Inflammatory macrophage treated with lipopolysaccharide for 4 hours (primary cell): ENCODE measurements at regions not wholly inside any gene's neighbourhood (a gene's known extent, or its start where the extent isn't known, plus 50 kb on each side); places are given as distances from the start of the nearest gene placed in this dataset.

ENCODE experiments used
- DNase-seq: peaks from one replicate; pipeline ENCODE4 v3.0.0-alpha.2; 2020

GRCh38 chr5:93313672-93314071 is 267.3 kb downstream of the NR2F1-AS1 start:
- DNase-seq, result no peak

GRCh38 chr5:93311881-93312280 is 269.1 kb downstream of the NR2F1-AS1 start:
- DNase-seq, result no peak

GRCh38 chr5:93307557-93307956 is 273.5 kb downstream of the NR2F1-AS1 start:
- no peak for DNase-seq

GRCh38 chr5:93305984-93306383 is 275.0 kb downstream of the NR2F1-AS1 start:
- DNase-seq, result no peak

- no peak for DNase-seq
These were observed 276.4 kb downstream of the NR2F1-AS1 start for GRCh38 chr5:93304456-93305250.

- DNase-seq, result no peak
These were observed 277.7 kb downstream of the NR2F1-AS1 start for GRCh38 chr5:93303291-93303691.

- no peak for DNase-seq
These were observed 278.3 kb downstream of the NR2F1-AS1 start for GRCh38 chr5:93302711-93303110.

- DNase-seq, result no peak
These were observed 280.1 kb downstream of the NR2F1-AS1 start for GRCh38 chr5:93300945-93301344.

GRCh38 chr5:93300309-93300923 is 280.6 kb downstream of the NR2F1-AS1 start:
- DNase-seq, result no peak

GRCh38 chr5:93299681-93300308 is 281.2 kb downstream of the NR2F1-AS1 start:
- no peak for DNase-seq

GRCh38 chr5:93297116-93297515 is 283.9 kb downstream of the NR2F1-AS1 start:
- no peak for DNase-seq

- no peak for DNase-seq
These were observed 284.7 kb downstream of the NR2F1-AS1 start for GRCh38 chr5:93296338-93296737.

GRCh38 chr5:93294996-93295395 is 286.0 kb downstream of the NR2F1-AS1 start:
- DNase-seq, result no peak

GRCh38 chr5:93294199-93294598 is 286.8 kb downstream of the NR2F1-AS1 start:
- DNase-seq, result no peak

GRCh38 chr5:93289942-93290341 is 291.1 kb downstream of the NR2F1-AS1 start:
- DNase-seq, result no peak

GRCh38 chr5:93285461-93285860 is 295.6 kb downstream of the NR2F1-AS1 start:
- no peak for DNase-seq

GRCh38 chr5:93281980-93282772 is 298.8 kb downstream of the NR2F1-AS1 start:
- DNase-seq, result no peak

GRCh38 chr5:93280518-93280917 is 300.5 kb downstream of the NR2F1-AS1 start:
- no peak for DNase-seq

GRCh38 chr5:93279296-93279963 is 301.6 kb downstream of the NR2F1-AS1 start:
- DNase-seq, result no peak

- no peak for DNase-seq
These were observed 302.1 kb downstream of the NR2F1-AS1 start for GRCh38 chr5:93278896-93279295.

- DNase-seq, result no peak
These were observed 304.0 kb downstream of the NR2F1-AS1 start for GRCh38 chr5:93277051-93277450.

- DNase-seq, result no peak
These were observed 305.6 kb downstream of the NR2F1-AS1 start for GRCh38 chr5:93275376-93275775.

- DNase-seq, result no peak
These were observed 306.7 kb downstream of the NR2F1-AS1 start for GRCh38 chr5:93274291-93274690.
